A673 (cell line): ENCODE measurements at regions not wholly inside any gene's neighbourhood (a gene's known extent, or its start where the extent isn't known, plus 50 kb on each side); places are given as distances from the start of the nearest gene placed in this dataset.

Experiments used
- EZH2 ChIP-seq: fragments of 200-600 bp; sonication (generic); IDR thresholded peaks from 2 replicates; pipeline ENCODE4 v1.6.1; 2017; ENCODE audit warnings: borderline replicate concordance, low read depth, mild to moderate bottlenecking, mixed read lengths, antibody characterized with exemption, low read length; ENCODE audit not compliant: poor library complexity, severe bottlenecking
- TF ChIP-seq, protein P1 (sequence below): fragments of 300-800, 200-600 bp; sonication (generic); conservative IDR thresholded peaks from 2 replicates; pipeline ENCODE4 v1.5.1; 2017; ENCODE audit warnings: low read depth, mild to moderate bottlenecking, antibody characterized with exemption, low read length, moderate library complexity, mixed read lengths

DNA sequence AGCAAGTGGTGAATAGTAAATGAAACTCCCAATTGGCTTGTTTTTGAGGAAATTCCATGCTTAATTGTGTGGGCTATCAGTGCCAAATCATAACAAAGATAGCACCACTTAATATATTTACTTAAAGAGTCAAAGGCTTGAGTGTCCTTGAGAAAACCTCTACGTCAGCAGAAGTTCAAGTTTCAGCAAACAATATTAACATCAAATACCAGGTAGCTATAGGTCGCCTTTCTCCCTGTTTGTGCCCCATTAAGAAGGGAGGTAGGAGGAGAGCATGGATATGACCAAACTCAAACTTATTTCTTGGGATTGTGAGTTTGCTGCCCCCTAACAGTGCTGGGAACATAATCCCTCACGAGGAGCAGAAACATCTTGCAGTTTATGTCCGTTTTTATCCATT is 105.6 kb upstream of the SYN3 start:
- TF ChIP-seq, protein P1, sequence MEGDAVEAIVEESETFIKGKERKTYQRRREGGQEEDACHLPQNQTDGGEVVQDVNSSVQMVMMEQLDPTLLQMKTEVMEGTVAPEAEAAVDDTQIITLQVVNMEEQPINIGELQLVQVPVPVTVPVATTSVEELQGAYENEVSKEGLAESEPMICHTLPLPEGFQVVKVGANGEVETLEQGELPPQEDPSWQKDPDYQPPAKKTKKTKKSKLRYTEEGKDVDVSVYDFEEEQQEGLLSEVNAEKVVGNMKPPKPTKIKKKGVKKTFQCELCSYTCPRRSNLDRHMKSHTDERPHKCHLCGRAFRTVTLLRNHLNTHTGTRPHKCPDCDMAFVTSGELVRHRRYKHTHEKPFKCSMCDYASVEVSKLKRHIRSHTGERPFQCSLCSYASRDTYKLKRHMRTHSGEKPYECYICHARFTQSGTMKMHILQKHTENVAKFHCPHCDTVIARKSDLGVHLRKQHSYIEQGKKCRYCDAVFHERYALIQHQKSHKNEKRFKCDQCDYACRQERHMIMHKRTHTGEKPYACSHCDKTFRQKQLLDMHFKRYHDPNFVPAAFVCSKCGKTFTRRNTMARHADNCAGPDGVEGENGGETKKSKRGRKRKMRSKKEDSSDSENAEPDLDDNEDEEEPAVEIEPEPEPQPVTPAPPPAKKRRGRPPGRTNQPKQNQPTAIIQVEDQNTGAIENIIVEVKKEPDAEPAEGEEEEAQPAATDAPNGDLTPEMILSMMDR = no peak
- no peak for TF ChIP-seq EZH2
